ENCODE measurements at regions not wholly inside any gene's neighbourhood (a gene's known extent, or its start where the extent isn't known, plus 50 kb on each side); places are given as distances from the start of the nearest gene placed in this dataset.

- no peak for TF ChIP-seq YY1 (IDR thresholded peaks at IDR 0.05; ENCODE audit: low read depth)
Observed at GRCh38 chr9:86718388-86719049, 228.8 kb downstream of the GAS1 start.

GRCh38 chr9:86716326-86716922 is 230.9 kb downstream of the GAS1 start:
- ChIA-PET POLR2A (no interaction called here), CTCF (no interaction called here)
- Histone ChIP-seq H3K79me2 (ENCODE audit: insufficient read depth) (no peaks in the 10 kb centered on the region), H3K9me3 (no peaks in the 10 kb centered on the region), H4K20me1 (ENCODE audit: insufficient read depth) (no peaks in the 10 kb centered on the region), H3F3A (replicated peaks; ENCODE audit: insufficient read depth) (peaks cover 17% of the 10 kb centered on the region), H3K27ac (ENCODE audit: low read depth in 2 of 2, low read length in 1 of 2) (no peak overlapping the region), H2AFZ (ENCODE audit: low read depth) (no peak overlapping the region), H3K4me1 (ENCODE audit: control insufficient read depth in 1 of 2, insufficient read depth in 2 of 2, low read depth in 1 of 2, low read length in 1 of 2) (peaks cover 5 to 11% of the 10 kb centered on the region in 2 experiments; a peak in 3 of 4 replicates), H3K9me2 (no peaks in the 10 kb centered on the region), H3K27me3 (ENCODE audit: insufficient read depth) (no peaks in the 10 kb centered on the region), H3K9ac (no peak overlapping the region), H3K4me3 (ENCODE audit: low read depth in 2 of 2, low read length in 1 of 2) (no peak overlapping the region), H3K36me3 (replicated peaks in 1 of 2; ENCODE audit: control insufficient read depth in 1 of 2, insufficient read depth in 2 of 2, low read length in 1 of 2) (no peaks in the 10 kb centered on the region), H3K4me2 (no peak overlapping the region)
- 69% methylated on average over 4 of the region's 4 CpGs for WGBS (ENCODE audit: low lambda C conversion rate)
- DNase-seq: no peak
- TF ChIP-seq CHD2 (IDR thresholded peaks at IDR 0.05; ENCODE audit: low read length, partially characterized antibody) (no peak), MXI1 (IDR thresholded peaks at IDR 0.05; ENCODE audit: low read depth, low read length) (no peak), EZH2phosphoT487 (IDR thresholded peaks at IDR 0.05; ENCODE audit: borderline replicate concordance, low read depth) (no peak), TEAD4 (IDR thresholded peaks at IDR 0.05; ENCODE audit: borderline replicate concordance, insufficient read depth) (no peak), POLR2AphosphoS5 (IDR thresholded peaks at IDR 0.05; ENCODE audit: low read depth, low read length) (no peak), RFX5 (IDR thresholded peaks at IDR 0.05; ENCODE audit: low read length) (no peak), EP300 (IDR thresholded peaks at IDR 0.05; ENCODE audit: borderline replicate concordance in 1 of 2, low read depth in 1 of 2, low read length in 1 of 2) (no peak), RCOR1 (IDR thresholded peaks at IDR 0.05; ENCODE audit: low read length) (no peak), USF1 (IDR thresholded peaks at IDR 0.05; ENCODE audit: borderline replicate concordance, low read depth) (no peak), FOXJ3 (CRISPR knock-in tag; IDR thresholded peaks at IDR 0.05) (no peak), NRF1 (IDR thresholded peaks at IDR 0.05; ENCODE audit: low read depth, low read length) (no peak), REST (IDR thresholded peaks at IDR 0.05; ENCODE audit: low read depth, low read length) (no peak)

More at GRCh38 chr9:86718388-86719049, 228.8 kb downstream of the GAS1 start:
- H3K9me2 ChIP-seq: no peaks in the 10 kb centered on the region
- no peaks in the 10 kb centered on the region for H3K9me3 ChIP-seq
- H2AFZ ChIP-seq (ENCODE audit: low read depth): no peak overlapping the region
- H3K27ac ChIP-seq (ENCODE audit: low read depth in 2 of 2, low read length in 1 of 2): no peak overlapping the region
- H3K36me3 ChIP-seq (replicated peaks in 1 of 2; ENCODE audit: control insufficient read depth in 1 of 2, insufficient read depth in 2 of 2, low read length in 1 of 2): no peaks in the 10 kb centered on the region
- ChIA-PET CTCF (no interaction called here), POLR2A (no interaction called here)
- peaks cover 12 to 20% of the 10 kb centered on the region in 2 experiments for H3K4me1 ChIP-seq (ENCODE audit: control insufficient read depth in 1 of 2, insufficient read depth in 2 of 2, low read depth in 1 of 2, low read length in 1 of 2)
- WGBS (ENCODE audit: low lambda C conversion rate): 86% methylated on average over 11 of the region's 11 CpGs
- no peak overlapping the region for H3K4me3 ChIP-seq (ENCODE audit: low read depth in 2 of 2, low read length in 1 of 2)
- DNase-seq: no peak
- H3K9ac ChIP-seq: no peak overlapping the region
- H3K4me2 ChIP-seq: no peak overlapping the region
- no peaks in the 10 kb centered on the region for H4K20me1 ChIP-seq (ENCODE audit: insufficient read depth)
- H3K79me2 ChIP-seq (ENCODE audit: insufficient read depth): no peaks in the 10 kb centered on the region
- peaks cover 33% of the 10 kb centered on the region for H3F3A ChIP-seq (replicated peaks; ENCODE audit: insufficient read depth)
- H3K27me3 ChIP-seq (ENCODE audit: insufficient read depth): no peaks in the 10 kb centered on the region

All from SK-N-SH (cell line).